MCF 10A (cell line): ENCODE measurements at regions not wholly inside any gene's neighbourhood (a gene's known extent, or its start where the extent isn't known, plus 50 kb on each side); places are given as distances from the start of the nearest gene placed in this dataset.

Experiments
- BruUV-seq: library from RNA; stranded (reverse); fragments of 400-500 nt; replicated peaks from 2 replicates; lab custom pipeline; 2021; lab: Mats Ljungman, UMichigan
- CTCF ChIA-PET: fragments of 300-600 bp; sonication (Branson Sonifier 250); formaldehyde crosslinking; extraction: SDS; loops from one replicate; lab custom pipeline; 2021; ENCODE audit warnings: antibody characterized with exemption, inconsistent platforms; lab: Yijun Ruan, JAX
- POLR2A ChIA-PET: fragments of 300-600, 350-650 bp; sonication (Branson Sonifier 250); formaldehyde crosslinking; extraction: SDS; loops from one replicate; lab custom pipeline; 2020; ENCODE audit warnings: antibody characterized with exemption, inconsistent platforms; lab: Yijun Ruan, JAX
- DNase-seq: peaks from one replicate; pipeline ENCODE4 v3.0.0-alpha.2; 2018; ENCODE audit not compliant: unreplicated experiment
- H3K27ac Mint-ChIP-seq: one replicate; pipeline ENCODE4 v1.8.0; 2022; ENCODE audit warnings: mild to moderate bottlenecking, low read depth, mixed read lengths; ENCODE audit not compliant: unreplicated experiment
- H3K27me3 Mint-ChIP-seq: one replicate; pipeline ENCODE4 v1.8.0; 2022; ENCODE audit warnings: mixed read lengths; ENCODE audit not compliant: insufficient read depth, unreplicated experiment
- H3K36me3 Mint-ChIP-seq: one replicate; pipeline ENCODE4 v1.8.0; 2022; ENCODE audit warnings: mild to moderate bottlenecking, moderate library complexity, mixed read lengths; ENCODE audit not compliant: insufficient read depth, unreplicated experiment
- H3K4me1 Mint-ChIP-seq: one replicate; pipeline ENCODE4 v1.8.0; 2022; ENCODE audit warnings: mixed read lengths; ENCODE audit not compliant: insufficient read depth, unreplicated experiment
- H3K4me3 Mint-ChIP-seq: one replicate; pipeline ENCODE4 v1.8.0; 2022; ENCODE audit warnings: mild to moderate bottlenecking, moderate library complexity, mixed read lengths; ENCODE audit not compliant: unreplicated experiment
- H3K9me3 Mint-ChIP-seq: one replicate; pipeline ENCODE4 v1.8.0; 2022; ENCODE audit warnings: mixed read lengths; ENCODE audit not compliant: unreplicated experiment
- CTCF ChIP-seq: fragments of 200-600 bp; IDR thresholded peaks from one replicate; pipeline ENCODE4 v1.8.0; 2022; ENCODE audit warnings: antibody characterized with exemption, mild to moderate bottlenecking; ENCODE audit not compliant: unreplicated experiment
- intact Hi-C: fragments of 100-400 bp; cut with micrococcal nuclease; formaldehyde crosslinking; loops from 2 replicates; pipeline ENCODE4 v1.14.1; 2022

DNA sequence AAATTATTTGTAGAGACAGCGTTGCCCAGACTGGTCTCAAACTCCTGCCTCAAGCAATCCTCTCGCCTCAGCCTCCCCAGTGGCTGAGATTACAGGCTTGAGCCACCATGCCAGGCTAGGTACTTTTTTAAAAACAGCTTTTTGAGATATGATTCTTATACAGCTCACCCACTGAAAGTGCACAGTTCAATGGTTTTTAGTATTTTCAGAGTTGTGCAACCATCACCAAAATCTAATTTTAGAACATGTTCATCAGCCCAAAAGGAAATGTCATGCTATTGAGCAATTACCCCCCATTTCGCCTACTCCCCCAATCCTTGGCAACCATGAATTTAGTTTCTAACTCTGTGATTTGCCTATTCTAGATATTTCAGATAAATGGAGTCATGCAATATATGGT lies 73.7 kb downstream of the EVX1 start:
- H3K27ac Mint-ChIP-seq = no peak overlapping the region
- no peaks in the 10 kb centered on the region for H3K36me3 Mint-ChIP-seq
- peak; percentile 33 for DNase-seq
- POLR2A ChIA-PET = interaction anchor here (0.5 kb wide), 1 partner anchor 18 kb away, joined by 3 read pairs; no protein-coding TSS in a partner anchor
- TF ChIP-seq CTCF = no peak
- CTCF ChIA-PET = no interaction called here
- intact Hi-C loops = no loop called here
- no peak overlapping the region for H3K4me3 Mint-ChIP-seq
- peaks cover 6% of the 10 kb centered on the region for H3K4me1 Mint-ChIP-seq
- peaks cover 19% of the 10 kb centered on the region for H3K27me3 Mint-ChIP-seq
- H3K9me3 Mint-ChIP-seq = no peaks in the 10 kb centered on the region
- no TSS peak for BruUV-seq

GRCh38 chr7:27324246-27324645 lies 81.6 kb downstream of the EVX1 start:
- no TSS peak for BruUV-seq
- ChIA-PET POLR2A (no interaction called here), CTCF (no interaction called here)
- no peaks in the 10 kb centered on the region for H3K27me3 Mint-ChIP-seq
- no peak for DNase-seq
- intact Hi-C loops = no loop called here
- no peaks in the 10 kb centered on the region for H3K4me1 Mint-ChIP-seq
- peaks cover 9% of the 10 kb centered on the region for H3K9me3 Mint-ChIP-seq
- TF ChIP-seq CTCF = no peak
- H3K36me3 Mint-ChIP-seq = no peaks in the 10 kb centered on the region
- no peak overlapping the region for H3K4me3 Mint-ChIP-seq
- H3K27ac Mint-ChIP-seq = no peak overlapping the region

- Mint-ChIP-seq H3K4me1 (no peaks in the 10 kb centered on the region), H3K27ac (no peak overlapping the region), H3K9me3 (peaks cover 6% of the 10 kb centered on the region), H3K27me3 (no peaks in the 10 kb centered on the region), H3K4me3 (no peak overlapping the region), H3K36me3 (no peaks in the 10 kb centered on the region)
- BruUV-seq = no TSS peak
- POLR2A ChIA-PET = interaction anchor here (1.1 kb wide), 1 partner anchor 9 kb away, joined by 3 read pairs; no protein-coding TSS in a partner anchor
- no peak for DNase-seq
- CTCF ChIA-PET = interaction anchor here (0.6 to 1.3 kb wide), 8 partner anchors 8 to 120 kb away, joined by 3 to 5 read pairs (median 3); no protein-coding TSS in a partner anchor
- no peak for TF ChIP-seq CTCF
- intact Hi-C loops = no loop called here
Observed at GRCh38 chr7:27329909-27330308, 87.3 kb downstream of the EVX1 start.

DNA sequence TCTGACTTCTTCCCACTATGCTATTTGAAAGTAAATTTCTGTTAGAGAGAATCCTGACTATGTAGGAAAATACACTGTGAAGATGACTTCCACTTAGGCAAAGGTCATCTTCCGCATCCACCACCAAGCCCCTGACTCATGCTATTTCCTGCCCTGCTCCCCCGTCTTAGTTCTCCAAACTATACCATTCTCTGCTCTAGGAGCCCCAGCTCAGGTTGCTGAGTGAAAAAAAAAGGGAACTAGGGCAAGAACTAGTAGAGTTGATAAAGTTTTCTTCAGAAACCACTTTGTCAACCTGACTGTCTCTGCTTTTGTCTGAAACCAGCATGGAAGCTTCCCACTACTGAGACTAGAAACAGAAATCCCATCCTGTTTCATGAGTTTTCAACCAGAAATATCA lies 96.9 kb downstream of the EVX1 start:
- H3K9me3 Mint-ChIP-seq = no peaks in the 10 kb centered on the region
- no peak for TF ChIP-seq CTCF
- intact Hi-C loops = no loop called here
- ChIA-PET POLR2A (interaction anchor here (1.2 kb wide), 1 partner anchor 10 kb away, joined by 3 read pairs; no protein-coding TSS in a partner anchor), CTCF (interaction anchor here (0.7 to 1.2 kb wide), 3 partner anchors 105 to 229 kb away, joined by 3 to 6 read pairs (median 3); no protein-coding TSS in a partner anchor)
- H3K4me3 Mint-ChIP-seq = no peak overlapping the region
- no TSS peak for BruUV-seq
- H3K27me3 Mint-ChIP-seq = no peaks in the 10 kb centered on the region
- H3K4me1 Mint-ChIP-seq = no peaks in the 10 kb centered on the region
- H3K36me3 Mint-ChIP-seq = no peaks in the 10 kb centered on the region
- no peak for DNase-seq
- no peak overlapping the region for H3K27ac Mint-ChIP-seq
